Kidney (tissue), 13 donors: ENCODE measurements at regions not wholly inside any gene's neighbourhood (a gene's known extent, or its start where the extent isn't known, plus 50 kb on each side); places are given as distances from the start of the nearest gene placed in this dataset.

Source experiments
- DNase-seq, 5 donors: peaks; one replicate each; pipeline ENCODE4 v3.0.0-alpha.2; 2013 to 2020
- FAIRE-seq: peaks from 2 replicates; lab custom pipeline; 2012; peaks lifted over from hg19 to GRCh38; lab: Jason Lieb, UNC
- H3K27ac ChIP-seq, 2 donors: one replicate each; pipeline ENCODE4 v1.7.0; 2013; ENCODE audit warnings: low read depth in 2 of 2, low read length in 2 of 2, inconsistent platforms in 1 of 2
- H3K27me3 ChIP-seq: one replicate; pipeline ENCODE4 v1.7.1; 2013; ENCODE audit warnings: low read length, inconsistent platforms; ENCODE audit not compliant: control insufficient read depth, insufficient read depth
- H3K36me3 ChIP-seq, 3 donors: one replicate each; pipeline versions ENCODE4 v1.7.0 to v1.7.1; 2013; ENCODE audit warnings: low read length in 3 of 3, control low read depth in 1 of 3, inconsistent platforms in 1 of 3; ENCODE audit not compliant: insufficient read depth in 3 of 3, control insufficient read depth in 2 of 3
- H3K4me1 ChIP-seq, 3 donors: one replicate each; pipeline versions ENCODE4 v1.7.0 to v1.7.1; 2013; ENCODE audit warnings: low read length in 3 of 3, inconsistent platforms in 1 of 3, low read depth in 1 of 3; ENCODE audit not compliant: control insufficient read depth in 2 of 3, insufficient read depth in 2 of 3
- H3K4me3 ChIP-seq, 3 donors: one replicate each; pipeline versions ENCODE4 v1.7.0 to v1.8.1; 2013; ENCODE audit warnings: low read length in 3 of 3, control low read depth in 1 of 3, inconsistent platforms in 1 of 3
- H3K9ac ChIP-seq, 3 donors: one replicate each; pipeline versions ENCODE4 v1.7.0 to v1.7.1; 2013; ENCODE audit warnings: low read length in 3 of 3, control low read depth in 1 of 3, inconsistent platforms in 1 of 3
- H3K9me3 ChIP-seq, 3 donors: one replicate each; pipeline versions ENCODE4 v1.7.0 to v1.7.1; 2013; ENCODE audit warnings: low read length in 3 of 3, control low read depth in 1 of 3, inconsistent platforms in 1 of 3; ENCODE audit not compliant: control insufficient read depth in 2 of 3, insufficient read depth in 1 of 3
- CTCF ChIP-seq: IDR thresholded peaks from 3 replicates; pipeline ENCODE4 v1.5.1; 2012; ENCODE audit warnings: mild to moderate bottlenecking, moderate library complexity, borderline replicate concordance; ENCODE audit not compliant: insufficient read depth; ENCODE audit errors: extremely low read depth
- intact Hi-C: fragments of 100-400 bp; cut with DNase I; formaldehyde crosslinking; loops from one replicate; pipeline ENCODE4 v1.11.1; 2022
- donor health status: control.
- donor health status: control.
- donor health status: control.
- donor health status: control.
- donor health status: control.
- donor health status: DM: yes; HTN: yes; CAD: no.
- donor health status: Normal renal cell carcinoma (clear cell type).

- H3K27me3 ChIP-seq = no peaks in the 10 kb centered on the region
- TF ChIP-seq CTCF = no peak
- no peak for DNase-seq
- intact Hi-C loops = no loop called here
- no peaks in the 10 kb centered on the region for H3K4me1 ChIP-seq
- no peaks in the 10 kb centered on the region for H3K9me3 ChIP-seq
- no peaks in the 10 kb centered on the region for H3K36me3 ChIP-seq
- H3K9ac ChIP-seq = no peak overlapping the region
- no peak for FAIRE-seq
- no peak overlapping the region for H3K4me3 ChIP-seq
- no peak overlapping the region for H3K27ac ChIP-seq
Measured at GRCh38 chr4:112775801-112776200, 138.9 kb downstream of the LARP7 start.

- H3K27ac ChIP-seq = no peak overlapping the region
- TF ChIP-seq CTCF = no peak
- no peaks in the 10 kb centered on the region for H3K4me1 ChIP-seq
- H3K4me3 ChIP-seq = no peak overlapping the region
- no peaks in the 10 kb centered on the region for H3K9me3 ChIP-seq
- H3K27me3 ChIP-seq = no peaks in the 10 kb centered on the region
- H3K36me3 ChIP-seq = no peaks in the 10 kb centered on the region
- no peak for DNase-seq
- no peak for FAIRE-seq
- intact Hi-C loops = no loop called here
- no peak overlapping the region for H3K9ac ChIP-seq
Measured at GRCh38 chr4:112776535-112776934, 139.6 kb downstream of the LARP7 start.

- Histone ChIP-seq H3K9ac (no peak overlapping the region), H3K27ac (no peak overlapping the region), H3K27me3 (no peaks in the 10 kb centered on the region), H3K4me1 (no peaks in the 10 kb centered on the region), H3K4me3 (no peak overlapping the region), H3K36me3 (no peaks in the 10 kb centered on the region), H3K9me3 (no peaks in the 10 kb centered on the region)
- intact Hi-C loops = no loop called here
- DNase-seq (no peak), FAIRE-seq (no peak)
- no peak for TF ChIP-seq CTCF
Measured at GRCh38 chr4:112778520-112778919, 141.6 kb downstream of the LARP7 start.

- Histone ChIP-seq H3K4me3 (no peak overlapping the region), H3K4me1 (no peaks in the 10 kb centered on the region), H3K9me3 (no peaks in the 10 kb centered on the region), H3K36me3 (no peaks in the 10 kb centered on the region), H3K27ac (no peak overlapping the region), H3K27me3 (no peaks in the 10 kb centered on the region), H3K9ac (no peak overlapping the region)
- intact Hi-C loops = no loop called here
- FAIRE-seq (no peak), DNase-seq (no peak)
- no peak for TF ChIP-seq CTCF
Measured at GRCh38 chr4:112793033-112793432, 156.1 kb downstream of the LARP7 start.
